ENCODE measurements at regions not wholly inside any gene's neighbourhood (a gene's known extent, or its start where the extent isn't known, plus 50 kb on each side); places are given as distances from the start of the nearest gene placed in this dataset.

DNA sequence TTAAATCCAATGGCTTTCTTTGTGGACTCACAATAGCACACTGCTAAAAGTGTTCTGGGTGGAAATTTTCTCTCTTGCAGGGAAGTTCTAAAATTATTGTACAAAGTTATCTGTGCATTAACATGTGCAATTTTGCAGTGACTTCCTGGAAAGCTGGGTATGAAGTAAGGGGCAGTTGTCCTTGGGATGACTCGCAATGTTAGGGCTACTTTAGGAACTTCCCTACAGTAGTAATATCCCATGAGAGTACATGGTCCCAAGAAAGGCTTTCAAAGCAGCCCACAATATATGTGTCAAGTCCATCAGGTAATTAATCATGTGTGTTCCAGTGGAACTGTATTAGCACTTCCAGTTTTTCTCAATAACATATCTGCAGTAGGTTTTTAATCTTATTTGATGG, 201.0 kb upstream of the UBE2E2 start:
- TF ChIP-seq POLR2A (IDR thresholded peaks at IDR 0.05; ENCODE audit: low read length): no peak
- TF ChIP-seq GATA1 (IDR thresholded peaks at IDR 0.05; ENCODE audit: low read depth, low read length): no peak

Data from erythroblast (primary cell).